Lung (tissue), 11 donors: ENCODE measurements at regions not wholly inside any gene's neighbourhood (a gene's known extent, or its start where the extent isn't known, plus 50 kb on each side); places are given as distances from the start of the nearest gene placed in this dataset.

Source experiments
- ATAC-seq: fragments of 200-7000 bp; cut with Tn5 transposase; one replicate; pipeline ENCODE4 v1.9.1; 2020; ENCODE audit warnings: moderate number of reproducible peaks; ENCODE audit not compliant: insufficient read depth, low FRiP score
- DNase-seq, 3 donors: peaks; one replicate each; pipeline ENCODE4 v3.0.0-alpha.2; 2013 to 2017
- H3K27ac ChIP-seq, 2 donors: one replicate each; pipeline ENCODE4 v1.5.1; 2013; ENCODE audit warnings: mild to moderate bottlenecking in 2 of 2, moderate library complexity in 2 of 2, control low read depth in 1 of 2, inconsistent platforms in 1 of 2, low read depth in 1 of 2, low read length in 1 of 2
- H3K27me3 ChIP-seq, 3 donors: one replicate each; pipeline ENCODE4 v1.5.1; 2013; ENCODE audit warnings: low read length in 2 of 3; ENCODE audit not compliant: control insufficient read depth in 3 of 3, insufficient read depth in 3 of 3
- H3K36me3 ChIP-seq, 4 donors: one replicate each; pipeline ENCODE4 v1.5.1; 2013; ENCODE audit warnings: low read length in 4 of 4, mild to moderate bottlenecking in 1 of 4, moderate library complexity in 1 of 4; ENCODE audit not compliant: control insufficient read depth in 4 of 4, insufficient read depth in 4 of 4
- H3K4me1 ChIP-seq, 5 donors: one replicate each; pipeline ENCODE4 v1.5.1; 2013; ENCODE audit warnings: low read length in 5 of 5, mild to moderate bottlenecking in 2 of 5, moderate library complexity in 1 of 5; ENCODE audit not compliant: control insufficient read depth in 5 of 5, insufficient read depth in 5 of 5
- H3K4me3 ChIP-seq: one replicate; pipeline ENCODE4 v1.5.1; 2013; ENCODE audit warnings: mild to moderate bottlenecking, control low read depth, moderate library complexity
- H3K9ac ChIP-seq, 2 donors: one replicate each; pipeline ENCODE4 v1.5.1; 2013; ENCODE audit warnings: low read length in 2 of 2, control low read depth in 1 of 2; ENCODE audit not compliant: insufficient read depth in 1 of 2
- H3K9me3 ChIP-seq, 4 donors: one replicate each; pipeline ENCODE4 v1.5.1; 2013; ENCODE audit warnings: low read length in 3 of 4, mild to moderate bottlenecking in 1 of 4, moderate library complexity in 1 of 4; ENCODE audit not compliant: control insufficient read depth in 4 of 4, insufficient read depth in 3 of 4
- CTCF ChIP-seq: IDR thresholded peaks from 2 replicates; pipeline ENCODE4 v1.5.1; 2012; ENCODE audit warnings: mild to moderate bottlenecking; ENCODE audit errors: control extremely low read depth, extremely low read depth
- WGBS, 2 donors: extraction: QIAGEN DNeasy Blood & Tissue Kit; methylation state at CpG; one replicate each; pipeline ENCODE4 v1.1.7; 2013; 5-methylcytosine and 5-hydroxymethylcytosine counted together
- donor health status: control.
- donor health status: control.
- donor health status: Bipolar disorder and iron deficiency.
- donor health status: healthy.
- donor health status: DM: yes; HTN: yes; CAD: no.

DNA sequence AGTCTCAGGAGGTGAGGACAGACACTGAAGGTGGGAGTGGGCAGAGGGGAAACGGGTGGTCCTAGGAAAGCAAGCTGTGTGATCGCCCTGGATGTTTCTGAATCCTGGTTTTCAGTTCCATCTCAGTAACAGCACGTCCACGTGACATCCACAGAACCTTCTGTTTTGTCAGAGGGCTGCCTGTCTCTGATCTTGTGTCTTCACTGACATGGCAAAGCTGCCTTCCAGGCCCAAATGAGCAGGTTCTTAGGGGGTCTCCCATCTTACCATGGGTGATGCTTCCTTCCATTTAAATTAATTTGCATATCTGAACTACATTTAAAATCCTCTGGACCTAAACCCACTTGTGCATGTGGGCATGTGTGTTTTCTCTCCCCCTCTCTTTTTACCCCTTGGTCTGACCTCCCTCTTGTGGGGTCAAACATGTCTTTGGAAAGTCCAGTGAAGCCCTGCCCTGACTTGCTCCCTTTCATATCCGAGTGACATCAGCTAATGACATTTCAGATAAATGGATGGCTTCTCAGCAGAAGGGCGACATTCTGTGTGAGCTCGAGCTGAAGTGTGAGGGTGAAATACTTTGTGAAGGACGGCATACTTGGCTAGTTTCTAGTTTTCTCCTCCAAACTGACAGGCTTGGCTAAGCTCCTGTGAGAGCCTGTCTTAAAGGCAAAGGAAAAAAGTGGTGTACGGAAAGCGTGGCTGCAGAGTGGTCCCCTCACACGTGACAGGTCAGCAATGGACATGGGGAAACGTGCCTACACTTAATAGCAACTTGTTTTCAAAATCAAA lies 204.8 kb upstream of the S1PR3 start:
- H3K36me3 ChIP-seq: no peaks in the 10 kb centered on the region
- peaks cover 4 to 46% (median 13%) of the 10 kb centered on the region in 5 donors for H3K4me1 ChIP-seq
- H3K9ac ChIP-seq: peak overlapping the region in 1 of 2 donors; percentile 33
- H3K27ac ChIP-seq: no peak overlapping the region
- DNase-seq (peak; percentile 62 to 89 (median 87)), ATAC-seq (no peak)
- no peaks in the 10 kb centered on the region for H3K9me3 ChIP-seq
- H3K4me3 ChIP-seq: no peak overlapping the region
- WGBS, 2 donors: 55 to 73% methylated on average over 12 of the region's 12 CpGs
- H3K27me3 ChIP-seq: no peaks in the 10 kb centered on the region
- TF ChIP-seq CTCF: no peak

- H3K4me1 ChIP-seq: peaks cover 5 to 22% (median 13%) of the 10 kb centered on the region in 5 donors
- DNase-seq (no peak), ATAC-seq (no peak)
- no peak overlapping the region for H3K27ac ChIP-seq
- no peaks in the 10 kb centered on the region for H3K27me3 ChIP-seq
- H3K9ac ChIP-seq: no peak overlapping the region
- no peaks in the 10 kb centered on the region for H3K9me3 ChIP-seq
- no peaks in the 10 kb centered on the region for H3K36me3 ChIP-seq
- no peak for TF ChIP-seq CTCF
- H3K4me3 ChIP-seq: no peak overlapping the region
- 93 to 95% methylated on average over 3 of the region's 3 CpGs for WGBS, 2 donors
These were observed 201.5 kb upstream of the S1PR3 start for GRCh38 chr9:88789785-88790184.

GRCh38 chr9:88791105-88791805 lies 200.0 kb upstream of the S1PR3 start:
- no peak overlapping the region for H3K27ac ChIP-seq
- DNase-seq (no peak), ATAC-seq (peak; percentile 22)
- no peaks in the 10 kb centered on the region for H3K36me3 ChIP-seq
- peaks cover 3 to 16% (median 9%) of the 10 kb centered on the region in 5 donors for H3K4me1 ChIP-seq
- H3K27me3 ChIP-seq: no peaks in the 10 kb centered on the region
- no peak for TF ChIP-seq CTCF
- H3K9me3 ChIP-seq: no peaks in the 10 kb centered on the region
- no peak overlapping the region for H3K4me3 ChIP-seq
- H3K9ac ChIP-seq: no peak overlapping the region
